PC-3 (cell line): ENCODE measurements at regions not wholly inside any gene's neighbourhood (a gene's known extent, or its start where the extent isn't known, plus 50 kb on each side); places are given as distances from the start of the nearest gene placed in this dataset.

Experiments used
- ATAC-seq: fragments of 200-7000 bp; cut with Tn5 transposase; 2 replicates; pipeline ENCODE4 v1.9.1; 2020; ENCODE audit warnings: mild to moderate bottlenecking, moderate library complexity
- BruUV-seq: library from RNA; stranded (reverse); fragments of 400-500 nt; replicated peaks from 2 replicates; lab custom pipeline; 2021; lab: Mats Ljungman, UMichigan
- CTCF ChIA-PET: fragments of 300-600 bp; sonication (Branson Sonifier 250); formaldehyde crosslinking; loops from one replicate; lab custom pipeline; 2022; ENCODE audit warnings: antibody characterized with exemption; lab: Charles Lee
- POLR2A ChIA-PET: fragments of 300-600 bp; sonication (Branson Sonifier 250); formaldehyde crosslinking; loops from one replicate; lab custom pipeline; 2022; ENCODE audit warnings: antibody characterized with exemption; ENCODE audit not compliant: unreplicated experiment; lab: Charles Lee
- DNase-seq: peaks from one replicate; pipeline ENCODE4 v3.0.0-alpha.2; 2015
- H2AFZ ChIP-seq: fragments of 300-600 bp; sonication (generic); 2 replicates; pipeline ENCODE4 v1.6.0; 2016; ENCODE audit warnings: antibody characterized with exemption, low read length
- H3F3A ChIP-seq: fragments of 300-600 bp; sonication (generic); one replicate; pipeline ENCODE4 v1.6.0; 2017; ENCODE audit warnings: antibody characterized with exemption, low read length, control low read depth, mild to moderate bottlenecking; ENCODE audit not compliant: unreplicated experiment
- H3K27ac ChIP-seq: fragments of 300-600 bp; sonication (generic); 2 replicates; pipeline ENCODE4 v1.5.1; 2016; ENCODE audit warnings: mild to moderate bottlenecking, low read length
- H3K27me3 ChIP-seq: fragments of 300-600 bp; sonication (generic); 2 replicates; pipeline ENCODE4 v1.6.1; 2016; ENCODE audit warnings: low read length, mixed read lengths
- H3K36me3 ChIP-seq: fragments of 300-600 bp; sonication (generic); 2 replicates; pipeline ENCODE4 v1.6.1; 2016; ENCODE audit warnings: low read depth, mixed run types, low read length, mixed read lengths
- H3K4me1 ChIP-seq: fragments of 300-600 bp; sonication (generic); 2 replicates; pipeline ENCODE4 v1.5.1; 2016; ENCODE audit warnings: low read length; ENCODE audit not compliant: insufficient read depth
- H3K4me2 ChIP-seq: fragments of 300-600 bp; sonication (generic); 2 replicates; pipeline ENCODE4 v1.6.0; 2016; ENCODE audit warnings: low read length
- H3K4me3 ChIP-seq: fragments of 300-600 bp; sonication (generic); 2 replicates; pipeline ENCODE4 v1.5.1; 2016; ENCODE audit warnings: mild to moderate bottlenecking, low read length, mixed read lengths
- H3K79me2 ChIP-seq: fragments of 300-600 bp; sonication (generic); 2 replicates; pipeline ENCODE4 v1.6.1; 2017; ENCODE audit warnings: low read length, mixed read lengths
- H3K9ac ChIP-seq: fragments of 300-600 bp; sonication (generic); 2 replicates; pipeline ENCODE4 v1.6.0; 2016; ENCODE audit warnings: mild to moderate bottlenecking, low read length
- H3K9me2 ChIP-seq: fragments of 300-600 bp; sonication (generic); replicated peaks from 2 replicates; pipeline ENCODE4 v1.6.1; 2016; ENCODE audit warnings: mixed run types, low read length, mixed read lengths
- H3K9me3 ChIP-seq: fragments of 300-600 bp; sonication (generic); 2 replicates; pipeline ENCODE4 v1.6.1; 2016; ENCODE audit warnings: low read length, mixed read lengths
- H4K20me1 ChIP-seq: fragments of 300-600 bp; sonication (generic); 2 replicates; pipeline ENCODE4 v1.6.1; 2016; ENCODE audit warnings: low read length, mixed read lengths
- EZH2 ChIP-seq: fragments of 300-600 bp; sonication (generic); IDR thresholded peaks from one replicate; pipeline ENCODE4 v1.6.1; 2017; ENCODE audit warnings: antibody characterized with exemption, mild to moderate bottlenecking, low read length; ENCODE audit not compliant: unreplicated experiment
- EZH2phosphoT487 ChIP-seq: fragments of 300-600 bp; sonication (generic); IDR thresholded peaks from 2 replicates; pipeline ENCODE4 v1.6.1; 2018; ENCODE audit warnings: mild to moderate bottlenecking, antibody characterized with exemption, low read length, borderline replicate concordance
- intact Hi-C: fragments of 100-400 bp; cut with micrococcal nuclease; formaldehyde crosslinking; loops from 2 replicates; pipeline ENCODE4 v1.9.0; 2023
- TF ChIP-seq, protein P1 (sequence below): fragments of 300-600 bp; sonication (generic); conservative IDR thresholded peaks from 2 replicates; pipeline ENCODE4 v1.5.1; 2017; ENCODE audit warnings: antibody characterized with exemption, low read depth, mild to moderate bottlenecking, low read length

- no peak for ATAC-seq
Measured at GRCh38 chr4:29619168-29619567, 1101.0 kb upstream of the PCDH7 start.

DNA sequence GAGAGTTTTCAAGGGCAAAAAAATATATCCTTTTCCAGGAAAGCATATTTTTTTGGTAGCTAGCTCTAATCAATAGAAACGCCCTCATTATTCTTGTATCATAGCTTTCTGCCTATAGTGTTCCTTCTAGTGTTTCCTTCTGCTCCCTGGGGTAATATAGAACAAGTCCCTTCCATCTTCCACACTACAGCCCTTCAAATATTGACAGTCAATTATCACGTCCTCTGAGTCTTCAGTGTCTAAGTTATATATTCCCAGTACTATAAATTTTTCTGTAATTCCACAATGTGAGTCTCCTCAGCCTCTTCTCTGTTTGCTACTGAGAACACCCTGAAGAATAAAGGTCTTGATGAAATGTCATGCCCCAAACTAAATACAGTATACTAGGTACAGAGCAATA lies 1088.0 kb upstream of the PCDH7 start:
- Histone ChIP-seq H3K9me3 (no peaks in the 10 kb centered on the region), H3K36me3 (no peaks in the 10 kb centered on the region), H3K4me3 (no peak overlapping the region), H3K4me2 (no peak overlapping the region), H3K4me1 (no peaks in the 10 kb centered on the region), H3K79me2 (no peaks in the 10 kb centered on the region), H3K9me2 (no peaks in the 10 kb centered on the region), H3K27me3 (no peaks in the 10 kb centered on the region), H3K9ac (no peak overlapping the region), H3K27ac (no peak overlapping the region), H4K20me1 (no peaks in the 10 kb centered on the region), H3F3A (no peaks in the 10 kb centered on the region), H2AFZ (no peak overlapping the region)
- DNase-seq = no peak
- intact Hi-C loops = no loop called here
- BruUV-seq = no TSS peak
- no peak for ATAC-seq
- POLR2A ChIA-PET = no interaction called here
- TF ChIP-seq EZH2 (no peak), EZH2phosphoT487 (no peak)
- TF ChIP-seq, protein P1, sequence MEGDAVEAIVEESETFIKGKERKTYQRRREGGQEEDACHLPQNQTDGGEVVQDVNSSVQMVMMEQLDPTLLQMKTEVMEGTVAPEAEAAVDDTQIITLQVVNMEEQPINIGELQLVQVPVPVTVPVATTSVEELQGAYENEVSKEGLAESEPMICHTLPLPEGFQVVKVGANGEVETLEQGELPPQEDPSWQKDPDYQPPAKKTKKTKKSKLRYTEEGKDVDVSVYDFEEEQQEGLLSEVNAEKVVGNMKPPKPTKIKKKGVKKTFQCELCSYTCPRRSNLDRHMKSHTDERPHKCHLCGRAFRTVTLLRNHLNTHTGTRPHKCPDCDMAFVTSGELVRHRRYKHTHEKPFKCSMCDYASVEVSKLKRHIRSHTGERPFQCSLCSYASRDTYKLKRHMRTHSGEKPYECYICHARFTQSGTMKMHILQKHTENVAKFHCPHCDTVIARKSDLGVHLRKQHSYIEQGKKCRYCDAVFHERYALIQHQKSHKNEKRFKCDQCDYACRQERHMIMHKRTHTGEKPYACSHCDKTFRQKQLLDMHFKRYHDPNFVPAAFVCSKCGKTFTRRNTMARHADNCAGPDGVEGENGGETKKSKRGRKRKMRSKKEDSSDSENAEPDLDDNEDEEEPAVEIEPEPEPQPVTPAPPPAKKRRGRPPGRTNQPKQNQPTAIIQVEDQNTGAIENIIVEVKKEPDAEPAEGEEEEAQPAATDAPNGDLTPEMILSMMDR = no peak
- CTCF ChIA-PET = no interaction called here

More at GRCh38 chr4:29619168-29619567, 1101.0 kb upstream of the PCDH7 start:
- no TSS peak for BruUV-seq
- Histone ChIP-seq H4K20me1 (no peaks in the 10 kb centered on the region), H3K9me3 (no peaks in the 10 kb centered on the region), H3F3A (no peaks in the 10 kb centered on the region), H3K27me3 (no peaks in the 10 kb centered on the region), H3K79me2 (no peaks in the 10 kb centered on the region), H3K4me1 (no peaks in the 10 kb centered on the region), H3K9me2 (no peaks in the 10 kb centered on the region), H3K9ac (no peak overlapping the region), H2AFZ (no peak overlapping the region), H3K4me3 (no peak overlapping the region), H3K36me3 (no peaks in the 10 kb centered on the region), H3K4me2 (no peak overlapping the region), H3K27ac (no peak overlapping the region)
- intact Hi-C loops = no loop called here
- TF ChIP-seq, protein P1 = no peak
- no peak for TF ChIP-seq EZH2
- no peak for TF ChIP-seq EZH2phosphoT487
- POLR2A ChIA-PET = no interaction called here
- no peak for DNase-seq
- CTCF ChIA-PET = no interaction called here

DNA sequence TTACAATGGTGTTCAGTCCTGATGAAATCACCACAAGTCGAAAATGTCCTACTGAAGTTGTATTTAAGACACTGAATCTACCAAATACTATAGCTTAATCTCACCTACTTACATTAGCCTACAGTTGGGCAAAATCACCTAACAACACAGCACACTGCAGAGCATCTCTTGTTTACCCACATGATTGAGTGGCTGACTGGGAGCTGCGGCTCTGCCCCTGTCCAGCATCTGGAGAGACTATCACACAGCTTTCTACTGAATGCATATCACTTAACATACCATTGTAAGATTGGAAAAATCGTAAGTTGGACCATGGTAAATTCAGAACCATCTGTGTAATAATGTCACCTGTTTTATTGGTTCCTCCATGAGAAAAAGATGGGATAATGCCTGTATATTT lies 1083.2 kb upstream of the PCDH7 start:
- Histone ChIP-seq H3K27me3 (no peaks in the 10 kb centered on the region), H3K9ac (no peak overlapping the region), H3K4me2 (no peak overlapping the region), H3F3A (no peaks in the 10 kb centered on the region), H3K4me1 (no peaks in the 10 kb centered on the region), H4K20me1 (no peaks in the 10 kb centered on the region), H3K27ac (no peak overlapping the region), H2AFZ (no peak overlapping the region), H3K36me3 (no peaks in the 10 kb centered on the region), H3K4me3 (no peak overlapping the region), H3K9me3 (no peaks in the 10 kb centered on the region), H3K9me2 (no peaks in the 10 kb centered on the region), H3K79me2 (no peaks in the 10 kb centered on the region)
- BruUV-seq = no TSS peak
- DNase-seq = no peak
- no peak for TF ChIP-seq EZH2
- no peak for TF ChIP-seq EZH2phosphoT487
- TF ChIP-seq, protein P1 = no peak
- ATAC-seq = no peak
- CTCF ChIA-PET = no interaction called here
- POLR2A ChIA-PET = no interaction called here
- intact Hi-C loops = no loop called here
